HCT116 (cell line): ENCODE measurements at regions not wholly inside any gene's neighbourhood (a gene's known extent, or its start where the extent isn't known, plus 50 kb on each side); places are given as distances from the start of the nearest gene placed in this dataset.

Experiments
- CTCF ChIP-seq, 3 experiments: fragments of 200-600 bp in 1 of 3; sonication (generic) in 1 of 3; IDR thresholded peaks in 2 of 3; conservative IDR thresholded peaks in 1 of 3; 2 replicates each; pipeline ENCODE4 v1.5.1; 2012 to 2017; ENCODE audit warnings: low read depth in 2 of 3, low read length in 2 of 3, antibody characterized with exemption in 1 of 3, borderline replicate concordance in 1 of 3, control low read depth in 1 of 3, mild to moderate bottlenecking in 1 of 3, mixed read lengths in 1 of 3, mixed run types in 1 of 3, moderate library complexity in 1 of 3; ENCODE audit not compliant: insufficient read depth in 1 of 3
- RAD21 ChIP-seq: IDR thresholded peaks from 2 replicates; pipeline ENCODE4 v1.6.1; 2012; ENCODE audit warnings: low read depth, mild to moderate bottlenecking

GRCh38 chrX:856566-857290, 226.1 kb downstream of the SHOX start:
- TF ChIP-seq CTCF (IDR thresholded peaks at IDR 0.05 in 2 of 3, conservative IDR thresholded peaks at IDR 0.05 in 1 of 3; ENCODE audit: borderline replicate concordance in 1 of 3, insufficient read depth in 1 of 3, low read depth in 2 of 3, low read length in 2 of 3) (no peak), RAD21 (no peak)
